Endothelial cell of umbilical vein (primary cell): ENCODE measurements at regions not wholly inside any gene's neighbourhood (a gene's known extent, or its start where the extent isn't known, plus 50 kb on each side); places are given as distances from the start of the nearest gene placed in this dataset.

Experiments used
- BruUV-seq: library from RNA; stranded (reverse); fragments of 400-500 nt; replicated peaks from 2 replicates; lab custom pipeline; 2021; lab: Mats Ljungman, UMichigan
- CTCF ChIA-PET: fragments of 300-600, 350-600 bp; sonication (Branson Sonifier 250); formaldehyde crosslinking; loops from one replicate; lab custom pipeline; 2021; ENCODE audit warnings: antibody characterized with exemption, inconsistent platforms; lab: Charles Lee
- POLR2A ChIA-PET: fragments of 300-600, 350-600 bp; sonication (Branson Sonifier 250); formaldehyde crosslinking; loops from one replicate; lab custom pipeline; 2021; ENCODE audit warnings: antibody characterized with exemption, inconsistent platforms; lab: Charles Lee
- DNase-seq: peaks from one replicate; pipeline ENCODE4 v3.0.0-alpha.2; 2011; ENCODE audit warnings: low read depth, low spot score
- FAIRE-seq: peaks from 2 replicates; lab custom pipeline; 2011; peaks lifted over from hg19 to GRCh38; lab: Jason Lieb, UNC
- H2AFZ ChIP-seq: 2 replicates; pipeline ENCODE4 v1.6.0; 2012; ENCODE audit warnings: low read depth, low read length, control low read depth, inconsistent platforms
- H3K27ac ChIP-seq: 2 replicates; pipeline ENCODE4 v1.5.1; 2011; ENCODE audit warnings: low read depth, mild to moderate bottlenecking, control low read depth, low read length, moderate library complexity; ENCODE audit not compliant: insufficient read depth
- H3K27me3 ChIP-seq, 2 experiments: 2 replicates each; pipeline versions ENCODE4 v1.6.0 to v1.6.1; 2011; ENCODE audit warnings: low read length in 2 of 2, mixed read lengths in 1 of 2; ENCODE audit not compliant: control insufficient read depth in 2 of 2, insufficient read depth in 2 of 2
- H3K36me3 ChIP-seq, 2 experiments: 2 replicates in 1 of 2; 3 replicates in 1 of 2; pipeline ENCODE4 v1.5.1; 2011; ENCODE audit warnings: low read length in 2 of 2, mild to moderate bottlenecking in 1 of 2, moderate library complexity in 1 of 2; ENCODE audit not compliant: control insufficient read depth in 2 of 2, insufficient read depth in 2 of 2; ENCODE audit errors: extremely low read depth in 1 of 2
- H3K4me1 ChIP-seq: 3 replicates; pipeline ENCODE4 v1.5.1; 2011; ENCODE audit warnings: mild to moderate bottlenecking, low read length; ENCODE audit not compliant: control insufficient read depth, insufficient read depth; ENCODE audit errors: extremely low read depth
- H3K4me2 ChIP-seq: 2 replicates; pipeline ENCODE4 v1.6.1; 2011; ENCODE audit warnings: low read length, control low read depth, mixed read lengths; ENCODE audit not compliant: insufficient read depth
- H3K4me3 ChIP-seq, 3 experiments: fragments of 200-600 bp in 1 of 3; sonication (generic), shearing (Covaris generic) in 1 of 3; replicated peaks in 1 of 3; 2 replicates each; pipeline ENCODE4 v1.5.1; 2011 to 2016; ENCODE audit warnings: control low read depth in 3 of 3, low read length in 3 of 3, mild to moderate bottlenecking in 2 of 3, inconsistent platforms in 1 of 3, low read depth in 1 of 3, moderate library complexity in 1 of 3; ENCODE audit not compliant: insufficient read depth in 1 of 3
- H3K79me2 ChIP-seq: 2 replicates; pipeline ENCODE4 v1.6.0; 2012; ENCODE audit warnings: low read length, inconsistent platforms; ENCODE audit not compliant: control insufficient read depth, insufficient read depth
- H3K9ac ChIP-seq: replicated peaks from 2 replicates; pipeline ENCODE3; 2011; ENCODE audit warnings: low read length, control low read depth; ENCODE audit not compliant: insufficient read depth; ENCODE audit errors: extremely low read depth
- H3K9me1 ChIP-seq: replicated peaks from 3 replicates; pipeline ENCODE4 v1.6.0; 2011; ENCODE audit warnings: mild to moderate bottlenecking, low read length; ENCODE audit not compliant: control insufficient read depth, insufficient read depth; ENCODE audit errors: extremely low read depth
- H3K9me3 ChIP-seq: replicated peaks from 2 replicates; pipeline ENCODE4 v1.5.1; 2012; ENCODE audit warnings: low read length, inconsistent platforms; ENCODE audit not compliant: control insufficient read depth, insufficient read depth
- H4K20me1 ChIP-seq: replicated peaks from 2 replicates; pipeline ENCODE3; 2011; ENCODE audit warnings: mild to moderate bottlenecking, low read length; ENCODE audit not compliant: control insufficient read depth, insufficient read depth; ENCODE audit errors: extremely low read depth
- CTCF ChIP-seq, 2 donors: IDR thresholded peaks; 1 replicate in 1 of 2; 2 replicates in 1 of 2; pipeline ENCODE4 v1.5.1; 2011; ENCODE audit warnings: low read length in 2 of 2, mild to moderate bottlenecking in 2 of 2, moderate library complexity in 2 of 2, control low read depth in 1 of 2, inconsistent platforms in 1 of 2, low read depth in 1 of 2; ENCODE audit not compliant: insufficient read depth in 1 of 2; ENCODE audit errors: extremely low read depth in 1 of 2
- EZH2 ChIP-seq: IDR thresholded peaks from 2 replicates; pipeline ENCODE4 v1.6.1; 2012; ENCODE audit warnings: borderline replicate concordance, low read depth, mild to moderate bottlenecking, moderate library complexity, low read length, inconsistent platforms; ENCODE audit not compliant: severe bottlenecking
- FOS ChIP-seq: IDR thresholded peaks from 2 replicates; pipeline ENCODE4 v1.6.1; 2011; ENCODE audit warnings: mild to moderate bottlenecking, low read length, moderate library complexity, borderline replicate concordance; ENCODE audit not compliant: insufficient read depth
- GATA2 ChIP-seq: IDR thresholded peaks from 2 replicates; pipeline ENCODE4 v1.7.0; 2011; ENCODE audit warnings: low read depth, mild to moderate bottlenecking, moderate library complexity, mixed read lengths, low read length; ENCODE audit not compliant: insufficient read length, insufficient read depth
- JUN ChIP-seq: IDR thresholded peaks from 2 replicates; pipeline ENCODE4 v1.6.1; 2011; ENCODE audit warnings: borderline replicate concordance, low read depth; ENCODE audit not compliant: insufficient read length, insufficient read depth
- MAX ChIP-seq: IDR thresholded peaks from 2 replicates; pipeline ENCODE4 v1.6.1; 2011; ENCODE audit not compliant: insufficient read depth, insufficient read length
- MYC ChIP-seq: IDR thresholded peaks from one replicate; pipeline ENCODE4 v1.6.1; 2011; ENCODE audit warnings: mild to moderate bottlenecking, low read depth, low read length
- POLR2A ChIP-seq: IDR thresholded peaks from 2 replicates; pipeline ENCODE4 v1.6.1; 2012; ENCODE audit warnings: low read depth, mild to moderate bottlenecking, control low read depth, low read length
- POLR2AphosphoS5 ChIP-seq: IDR thresholded peaks from 2 replicates; pipeline ENCODE4 v1.6.1; 2012; ENCODE audit warnings: low read depth, mild to moderate bottlenecking, control low read depth, low read length, moderate library complexity; ENCODE audit not compliant: insufficient read depth
- dilution Hi-C: fragments of 300-500 bp; cut with MboI; formaldehyde crosslinking; loops from one replicate; pipeline ENCODE4 v1.15.0; 2019; ENCODE audit warnings: low sequenced_read_pairs; ENCODE audit not compliant: extremely low pct_ligation_motif_present
- intact Hi-C: fragments of 100-400 bp; cut with micrococcal nuclease; formaldehyde crosslinking; loops from one replicate; pipeline ENCODE4 v1.10.0; 2022

GRCh38 chr2:63765117-63765516 is 76.6 kb upstream of the UGP2 start:
- H3K27ac ChIP-seq = no peak overlapping the region
- no TSS peak for BruUV-seq
- H4K20me1 ChIP-seq = no peaks in the 10 kb centered on the region
- H3K9me3 ChIP-seq = no peaks in the 10 kb centered on the region
- no peaks in the 10 kb centered on the region for H3K4me1 ChIP-seq
- no peak overlapping the region for H3K4me3 ChIP-seq
- TF ChIP-seq EZH2 = no peak
- no peak for TF ChIP-seq POLR2AphosphoS5
- TF ChIP-seq POLR2A = no peak
- TF ChIP-seq MAX = no peak
- CTCF ChIA-PET = interaction anchor here (1.2 to 1.5 kb wide), 5 partner anchors 27 to 96 kb away, joined by 3 to 6 read pairs (median 3); no protein-coding TSS in a partner anchor
- H3K9me1 ChIP-seq = no peaks in the 10 kb centered on the region
- no peak overlapping the region for H3K4me2 ChIP-seq
- no peak overlapping the region for H2AFZ ChIP-seq
- FAIRE-seq (no peak), DNase-seq (no peak)
- H3K27me3 ChIP-seq = no peaks in the 10 kb centered on the region
- H3K9ac ChIP-seq = no peak overlapping the region
- H3K79me2 ChIP-seq = no peaks in the 10 kb centered on the region
- POLR2A ChIA-PET = no interaction called here
- intact Hi-C loops (no loop called here), dilution Hi-C loops (no loop called here)
- H3K36me3 ChIP-seq = no peaks in the 10 kb centered on the region

GRCh38 chr2:63767307-63767706 is 74.4 kb upstream of the UGP2 start:
- H3K9ac ChIP-seq = no peak overlapping the region
- dilution Hi-C loops (no loop called here), intact Hi-C loops (no loop called here)
- no peak overlapping the region for H3K4me3 ChIP-seq
- H2AFZ ChIP-seq = no peak overlapping the region
- POLR2A ChIA-PET = no interaction called here
- no TSS peak for BruUV-seq
- H3K4me2 ChIP-seq = no peak overlapping the region
- no peaks in the 10 kb centered on the region for H3K9me3 ChIP-seq
- H3K36me3 ChIP-seq = no peaks in the 10 kb centered on the region
- no peaks in the 10 kb centered on the region for H3K9me1 ChIP-seq
- TF ChIP-seq POLR2AphosphoS5 (no peak), GATA2 (no peak), CTCF (IDR thresholded peaks at IDR 0.05; ENCODE audit: extremely low read depth in 1 of 2, insufficient read depth in 1 of 2, low read depth in 1 of 2, low read length in 2 of 2) (no peak), MAX (no peak), JUN (no peak), FOS (no peak), POLR2A (no peak), MYC (no peak), EZH2 (no peak)
- H3K27ac ChIP-seq = no peak overlapping the region
- H3K4me1 ChIP-seq = no peaks in the 10 kb centered on the region
- H4K20me1 ChIP-seq = no peaks in the 10 kb centered on the region
- FAIRE-seq (no peak), DNase-seq (no peak)
- H3K27me3 ChIP-seq = no peaks in the 10 kb centered on the region
- H3K79me2 ChIP-seq = no peaks in the 10 kb centered on the region
- CTCF ChIA-PET = no interaction called here
